Adipocyte (in vitro differentiated cells): ENCODE measurements at regions not wholly inside any gene's neighbourhood (a gene's known extent, or its start where the extent isn't known, plus 50 kb on each side); places are given as distances from the start of the nearest gene placed in this dataset.

Experiments used
- DNase-seq: peaks from one replicate; pipeline ENCODE4 v3.0.0-alpha.2; 2015; ENCODE audit warnings: low read depth
- H3K27me3 ChIP-seq: replicated peaks from 2 replicates; pipeline ENCODE4 v1.7.0; 2013; ENCODE audit warnings: mild to moderate bottlenecking, low read length, moderate library complexity; ENCODE audit not compliant: control insufficient read depth, insufficient read depth
- H3K36me3 ChIP-seq: 2 replicates; pipeline ENCODE4 v1.7.0; 2013; ENCODE audit warnings: low read length, mild to moderate bottlenecking, moderate library complexity; ENCODE audit not compliant: control insufficient read depth, insufficient read depth, severe bottlenecking
- H3K4me1 ChIP-seq: 2 replicates; pipeline ENCODE4 v1.7.0; 2013; ENCODE audit warnings: mild to moderate bottlenecking, low read length, moderate library complexity; ENCODE audit not compliant: control insufficient read depth, insufficient read depth
- H3K4me3 ChIP-seq: 2 replicates; pipeline ENCODE4 v1.7.0; 2013; ENCODE audit warnings: mild to moderate bottlenecking, low read length, moderate library complexity
- H3K9ac ChIP-seq: 2 replicates; pipeline ENCODE4 v1.7.0; 2013; ENCODE audit warnings: mild to moderate bottlenecking, low read length, moderate library complexity
- H3K9me3 ChIP-seq: 2 replicates; pipeline ENCODE4 v1.7.0; 2013; ENCODE audit warnings: mild to moderate bottlenecking, low read length, moderate library complexity; ENCODE audit not compliant: control insufficient read depth

DNA sequence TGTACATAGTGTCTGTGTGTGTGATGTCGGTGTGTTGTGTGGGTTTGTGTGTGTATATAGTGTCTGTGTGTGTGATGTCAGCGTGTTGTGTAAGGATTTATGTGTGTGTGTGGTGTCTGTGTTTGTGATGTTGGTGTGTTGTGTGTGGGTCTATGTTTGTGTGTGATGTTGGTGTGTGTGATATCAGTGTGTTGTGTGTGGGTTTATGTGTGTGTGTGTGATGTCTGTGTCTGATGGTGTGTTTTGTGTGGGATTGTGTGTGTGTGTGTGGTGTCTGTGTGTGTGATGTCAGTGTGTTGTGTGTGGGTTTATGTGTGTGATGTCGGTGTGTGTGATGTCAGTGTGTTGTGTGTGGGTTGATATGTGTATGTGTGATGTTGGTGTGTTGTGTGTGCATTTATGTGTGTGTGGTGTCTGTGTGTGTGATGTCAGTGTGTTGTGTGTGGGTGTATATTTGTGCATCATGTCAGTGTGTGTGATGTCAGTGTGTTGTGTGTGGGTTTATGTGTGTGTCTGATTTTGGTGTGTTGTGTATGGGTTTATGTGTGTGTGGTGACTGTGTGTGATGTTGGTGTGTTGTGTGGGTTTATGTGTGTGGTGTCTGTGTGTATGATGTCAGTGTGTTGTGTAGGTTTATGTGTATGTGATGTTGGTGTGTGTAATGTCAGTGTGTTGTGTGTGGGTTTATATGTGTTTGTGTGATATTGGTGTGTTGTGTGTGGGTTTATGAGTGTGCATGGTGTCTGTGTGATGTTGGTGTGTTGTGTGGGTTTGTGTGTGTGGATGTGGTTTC is 102.4 kb upstream of the CD93 start:
- Histone ChIP-seq H3K4me3 (no peak overlapping the region), H3K9ac (no peak overlapping the region), H3K4me1 (no peaks in the 10 kb centered on the region), H3K36me3 (no peaks in the 10 kb centered on the region), H3K27me3 (no peaks in the 10 kb centered on the region), H3K9me3 (no peaks in the 10 kb centered on the region)
- DNase-seq = no peak

DNA sequence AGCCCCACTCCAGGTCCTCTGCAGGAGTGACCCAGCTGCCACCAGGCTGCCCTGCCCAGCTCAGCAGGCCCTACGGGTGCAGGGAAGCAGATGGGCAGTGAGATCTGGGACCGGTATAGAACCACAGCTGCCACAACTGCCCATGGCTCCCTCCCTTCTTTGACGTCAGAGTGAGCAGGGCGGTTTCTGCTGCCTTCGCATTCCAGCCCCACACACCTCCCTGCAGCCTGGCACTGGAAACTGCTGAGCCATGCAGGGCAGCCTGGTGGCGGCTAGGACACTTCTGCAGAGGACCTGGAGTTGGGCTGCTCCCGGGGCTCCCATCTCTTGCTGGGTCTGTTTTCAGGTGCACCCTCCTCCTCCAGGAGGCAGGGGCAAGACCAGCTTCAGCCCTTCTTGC is 101.6 kb upstream of the CD93 start:
- no peak for DNase-seq
- H3K9ac ChIP-seq = no peak overlapping the region
- no peaks in the 10 kb centered on the region for H3K9me3 ChIP-seq
- no peaks in the 10 kb centered on the region for H3K36me3 ChIP-seq
- H3K4me1 ChIP-seq = no peaks in the 10 kb centered on the region
- no peaks in the 10 kb centered on the region for H3K27me3 ChIP-seq
- H3K4me3 ChIP-seq = no peak overlapping the region

DNA sequence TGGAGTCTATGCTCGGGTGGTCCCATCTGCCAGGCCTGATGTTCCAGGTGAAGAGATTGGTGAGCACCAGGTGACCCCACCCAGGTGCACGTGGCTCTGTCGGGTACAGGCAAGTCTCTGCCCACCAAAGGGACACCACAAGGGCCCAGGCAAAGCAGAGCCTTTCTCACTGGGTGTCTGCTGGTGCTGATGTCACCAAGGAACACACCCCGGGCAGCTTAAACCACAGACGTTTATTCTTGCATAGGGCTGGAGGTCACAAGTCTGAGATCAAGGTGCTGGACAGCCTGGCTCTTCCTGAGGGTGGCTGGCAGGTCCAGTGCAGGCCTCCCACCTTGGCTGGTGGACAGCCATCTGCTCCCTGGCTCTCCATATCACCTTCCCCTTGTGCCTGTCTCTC is 100.7 kb upstream of the CD93 start:
- Histone ChIP-seq H3K9ac (no peak overlapping the region), H3K4me3 (no peak overlapping the region), H3K27me3 (no peaks in the 10 kb centered on the region), H3K9me3 (no peaks in the 10 kb centered on the region), H3K36me3 (no peaks in the 10 kb centered on the region), H3K4me1 (no peaks in the 10 kb centered on the region)
- no peak for DNase-seq

DNA sequence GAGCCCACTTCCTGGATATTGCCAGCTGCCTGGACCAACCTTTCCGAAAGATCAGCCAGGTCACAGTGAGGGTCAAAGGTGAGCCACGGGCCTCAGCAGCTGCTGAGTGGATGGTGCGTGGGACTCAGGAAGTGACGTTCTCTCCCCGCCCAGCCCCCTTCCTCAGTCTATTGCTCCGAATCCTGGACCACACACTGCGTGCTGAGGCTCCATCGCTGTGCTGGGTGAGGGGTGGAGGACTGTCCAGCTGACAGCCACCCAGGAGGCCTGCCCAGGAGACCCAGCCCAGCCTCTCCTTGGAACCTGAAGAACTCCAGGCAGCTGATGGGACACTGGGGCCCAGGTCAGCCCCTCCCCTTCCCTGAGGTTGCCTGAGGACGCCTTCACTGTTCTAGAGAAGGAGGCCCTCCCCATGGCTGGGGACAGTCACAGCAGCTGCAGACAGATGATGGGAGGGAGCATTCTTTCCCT is 94.4 kb upstream of the CD93 start:
- Histone ChIP-seq H3K9me3 (no peaks in the 10 kb centered on the region), H3K36me3 (no peaks in the 10 kb centered on the region), H3K4me1 (peaks cover 6% of the 10 kb centered on the region), H3K27me3 (no peaks in the 10 kb centered on the region), H3K4me3 (no peak overlapping the region), H3K9ac (no peak overlapping the region)
- DNase-seq = no peak

DNA sequence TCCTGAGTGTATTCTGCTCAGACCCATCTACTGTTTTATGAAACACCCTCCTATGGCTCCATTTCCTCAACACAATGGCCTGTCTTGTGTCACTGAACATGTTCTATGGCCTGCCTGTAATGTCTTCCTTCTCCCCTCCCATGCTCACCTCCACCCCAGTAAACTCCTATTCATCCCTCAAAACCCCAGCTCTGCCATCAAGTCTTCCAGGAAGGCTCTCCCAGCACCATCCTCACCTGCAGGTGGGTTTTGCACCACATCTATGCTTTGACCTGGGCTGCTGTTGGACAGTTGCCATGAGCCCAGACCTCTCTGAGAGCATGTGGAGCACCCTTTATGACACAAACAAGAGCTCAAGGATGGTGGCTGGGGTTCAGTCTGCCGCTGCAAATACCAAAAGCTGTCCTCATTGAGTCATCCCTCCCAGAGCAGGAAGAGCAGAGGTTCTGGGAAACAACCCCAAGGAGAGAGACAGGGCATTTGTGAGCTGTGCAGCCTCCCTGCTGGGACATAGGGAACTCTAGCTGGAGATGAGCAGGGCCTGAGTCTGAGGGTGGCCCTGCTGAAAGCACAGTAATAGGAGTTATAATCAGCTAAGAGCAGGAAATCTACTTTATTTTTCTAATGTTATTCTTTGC is 93.8 kb upstream of the CD93 start:
- Histone ChIP-seq H3K9me3 (no peaks in the 10 kb centered on the region), H3K36me3 (no peaks in the 10 kb centered on the region), H3K4me3 (no peak overlapping the region), H3K27me3 (no peaks in the 10 kb centered on the region), H3K9ac (no peak overlapping the region), H3K4me1 (peaks cover 6% of the 10 kb centered on the region)
- DNase-seq = no peak

DNA sequence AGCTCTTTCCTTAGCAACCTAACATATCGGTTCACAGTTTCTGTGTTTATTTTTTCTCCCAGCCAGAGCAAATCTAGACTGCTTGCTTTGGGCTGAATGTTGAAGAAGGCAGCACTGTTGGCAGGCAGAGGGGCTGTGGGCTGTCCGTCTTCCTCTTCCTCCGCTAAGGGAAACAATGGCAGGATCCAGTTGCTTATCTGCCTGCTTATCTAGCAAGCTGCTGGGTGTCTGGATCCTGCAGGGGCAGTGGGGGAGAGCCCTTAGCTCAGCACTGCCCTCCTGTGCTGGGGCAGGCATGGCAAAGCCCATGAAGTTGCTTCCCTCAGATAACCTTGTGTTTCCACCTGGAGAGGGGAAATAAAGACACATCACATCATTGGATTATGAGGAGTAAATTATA is 92.7 kb upstream of the CD93 start:
- no peaks in the 10 kb centered on the region for H3K27me3 ChIP-seq
- DNase-seq = no peak
- no peak overlapping the region for H3K9ac ChIP-seq

DNA sequence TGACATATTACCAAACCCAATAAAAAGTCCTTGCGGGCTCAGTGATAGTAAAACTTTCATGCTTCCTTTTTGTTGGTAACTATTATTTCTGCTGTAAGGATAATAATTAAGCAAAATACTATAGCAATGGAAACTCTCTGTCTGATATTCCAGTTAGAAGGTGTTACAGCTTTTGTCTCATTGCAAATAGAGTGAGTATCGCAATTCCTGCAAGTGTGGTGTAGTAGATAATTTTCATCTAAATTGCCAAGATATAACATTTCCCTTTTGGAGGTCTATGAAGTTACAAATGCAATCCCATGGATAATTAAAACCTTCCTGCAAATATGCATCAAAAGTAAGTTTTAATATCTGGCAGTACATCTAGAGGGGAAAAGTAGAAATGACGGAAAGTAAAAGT is 88.7 kb upstream of the CD93 start:
- H3K9ac ChIP-seq = no peak overlapping the region
- no peaks in the 10 kb centered on the region for H3K9me3 ChIP-seq
- no peaks in the 10 kb centered on the region for H3K27me3 ChIP-seq
- H3K36me3 ChIP-seq = no peaks in the 10 kb centered on the region
- H3K4me3 ChIP-seq = no peak overlapping the region
- H3K4me1 ChIP-seq = no peaks in the 10 kb centered on the region
- DNase-seq = no peak

More for the DNA sequence above, 92.7 kb upstream of the CD93 start:
- peaks cover 6% of the 10 kb centered on the region for H3K4me1 ChIP-seq
- no peaks in the 10 kb centered on the region for H3K36me3 ChIP-seq
- no peaks in the 10 kb centered on the region for H3K9me3 ChIP-seq
- no peak overlapping the region for H3K4me3 ChIP-seq

DNA sequence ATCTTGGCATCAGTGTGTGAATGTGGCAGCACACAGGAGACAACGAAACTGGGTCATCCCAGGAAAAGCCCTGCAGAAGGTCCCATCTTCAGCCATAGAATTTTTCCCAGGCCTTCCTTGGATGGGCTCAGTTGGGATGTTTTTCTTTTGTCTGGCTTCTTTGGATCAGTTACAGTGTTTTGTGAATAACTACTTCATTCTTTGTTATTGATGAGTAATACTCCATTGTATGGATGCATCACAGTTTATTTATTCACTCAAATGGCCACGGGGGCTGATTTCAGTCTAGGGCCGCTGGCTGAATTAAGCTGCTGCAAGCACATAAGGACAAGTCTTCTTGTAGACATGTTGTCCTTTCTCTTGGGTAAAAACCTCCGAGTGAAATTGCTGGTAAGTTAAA is 81.3 kb upstream of the CD93 start:
- Histone ChIP-seq H3K36me3 (no peaks in the 10 kb centered on the region), H3K4me1 (peaks cover 13% of the 10 kb centered on the region), H3K27me3 (no peaks in the 10 kb centered on the region), H3K9ac (no peak overlapping the region), H3K9me3 (no peaks in the 10 kb centered on the region), H3K4me3 (no peak overlapping the region)
- no peak for DNase-seq

DNA sequence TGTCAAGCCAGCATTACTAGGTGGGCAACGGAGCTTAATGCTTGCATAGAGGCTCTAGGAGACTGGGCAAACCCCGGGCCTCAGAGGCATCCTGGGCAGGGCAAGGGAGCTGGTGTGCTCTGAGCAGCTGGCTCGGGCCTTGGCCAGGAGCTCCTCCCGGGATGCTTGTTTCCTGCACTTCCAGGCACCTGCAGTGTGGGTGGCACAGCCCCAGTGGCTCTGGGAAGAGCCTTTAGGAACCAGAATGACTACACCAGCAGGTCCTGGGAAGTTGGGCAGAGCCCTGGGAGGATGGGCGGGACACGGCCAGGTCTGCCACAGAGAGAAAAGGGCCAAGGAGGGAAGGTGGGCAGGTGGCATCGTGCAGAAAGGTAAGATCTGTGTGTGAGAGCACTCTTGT is 80.4 kb upstream of the CD93 start:
- DNase-seq = no peak

DNA sequence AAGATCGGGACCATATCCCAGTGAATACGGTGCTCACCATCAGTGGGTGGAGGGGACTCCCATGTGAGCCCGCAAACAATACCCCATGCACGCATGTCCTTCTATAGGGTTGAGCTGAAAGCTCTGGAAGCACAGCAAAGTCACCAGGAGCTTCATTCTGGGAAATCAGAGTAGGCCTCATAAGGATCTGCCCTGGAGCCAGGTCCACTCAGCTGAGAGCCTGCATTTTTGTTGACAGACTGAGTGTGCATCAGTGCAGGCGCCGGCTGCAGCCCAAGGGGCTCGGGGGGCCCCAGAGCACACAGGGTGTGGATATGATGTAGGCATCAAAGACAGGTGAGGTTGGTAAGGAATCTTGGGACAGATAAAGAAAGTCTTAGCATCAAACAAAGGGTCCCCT is 79.8 kb upstream of the CD93 start:
- H3K27me3 ChIP-seq = no peaks in the 10 kb centered on the region
- H3K9me3 ChIP-seq = no peaks in the 10 kb centered on the region
- DNase-seq = no peak
- H3K4me1 ChIP-seq = peaks cover 28% of the 10 kb centered on the region
- no peak overlapping the region for H3K9ac ChIP-seq
- no peaks in the 10 kb centered on the region for H3K36me3 ChIP-seq
- no peak overlapping the region for H3K4me3 ChIP-seq

More for the DNA sequence above, 80.4 kb upstream of the CD93 start:
- Histone ChIP-seq H3K4me1 (peaks cover 22% of the 10 kb centered on the region), H3K36me3 (no peaks in the 10 kb centered on the region), H3K9me3 (no peaks in the 10 kb centered on the region), H3K9ac (no peak overlapping the region), H3K27me3 (no peaks in the 10 kb centered on the region), H3K4me3 (no peak overlapping the region)

DNA sequence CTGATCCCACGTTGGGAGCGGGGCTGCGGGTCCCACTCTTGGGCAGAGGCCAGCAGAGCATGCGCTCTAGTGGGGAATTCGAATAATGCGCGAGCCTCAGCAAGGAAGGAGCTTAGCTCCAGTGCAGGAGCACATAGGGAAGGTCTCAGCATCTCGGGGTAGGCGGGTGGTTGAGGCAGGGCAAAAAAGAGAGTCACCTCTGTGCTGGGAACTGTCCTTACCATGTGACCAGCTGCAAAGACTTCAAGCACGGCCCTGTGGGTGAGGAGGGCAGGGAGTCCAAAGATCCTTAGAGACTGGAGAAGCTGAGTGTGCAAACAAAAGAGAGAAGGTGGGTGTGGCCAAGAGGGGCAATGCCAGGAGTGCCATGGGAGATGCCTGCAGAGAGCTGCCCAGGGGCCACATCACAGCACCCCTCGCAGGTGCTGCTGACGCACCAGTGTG is 79.2 kb upstream of the CD93 start:
- Histone ChIP-seq H3K4me3 (no peak overlapping the region), H3K9me3 (no peaks in the 10 kb centered on the region), H3K27me3 (no peaks in the 10 kb centered on the region), H3K36me3 (no peaks in the 10 kb centered on the region), H3K9ac (no peak overlapping the region), H3K4me1 (peaks cover 34% of the 10 kb centered on the region)
- no peak for DNase-seq
